Spleen (tissue), 11 donors: ENCODE measurements at regions not wholly inside any gene's neighbourhood (a gene's known extent, or its start where the extent isn't known, plus 50 kb on each side); places are given as distances from the start of the nearest gene placed in this dataset.

Experiments used
- DNase-seq: peaks from one replicate; pipeline ENCODE4 v3.0.0-alpha.2; 2020
- H3K27ac ChIP-seq, 8 donors: fragments of 200-600 bp; sonication (generic) in 7 of 8; 1 replicate in 4 of 8; 2 replicates in 4 of 8; pipeline versions ENCODE4 v1.5.0 to v1.8.0; 2016 to 2021; ENCODE audit warnings: inconsistent platforms in 4 of 8, mild to moderate bottlenecking in 4 of 8, moderate library complexity in 1 of 8
- H3K27me3 ChIP-seq, 7 donors: fragments of 200-600 bp; sonication (generic) in 6 of 7; replicated peaks in 1 of 7; 1 replicate in 4 of 7; 2 replicates in 3 of 7; pipeline versions ENCODE4 v1.5.0 to v1.8.0; 2016 to 2021; ENCODE audit warnings: inconsistent platforms in 3 of 7, mild to moderate bottlenecking in 1 of 7
- H3K36me3 ChIP-seq, 6 donors: fragments of 200-600 bp; sonication (generic) in 5 of 6; 1 replicate in 4 of 6; 2 replicates in 2 of 6; pipeline versions ENCODE4 v1.5.0 to v1.8.0; 2016 to 2021; ENCODE audit warnings: inconsistent platforms in 2 of 6
- H3K4me1 ChIP-seq, 6 donors: fragments of 200-600 bp; sonication (generic) in 5 of 6; 1 replicate in 3 of 6; 2 replicates in 3 of 6; pipeline versions ENCODE4 v1.5.0 to v1.8.0; 2016 to 2021; ENCODE audit warnings: inconsistent platforms in 3 of 6
- H3K4me3 ChIP-seq, 8 donors: fragments of 200-600 bp; sonication (generic) in 7 of 8; 1 replicate in 4 of 8; 2 replicates in 4 of 8; pipeline versions ENCODE4 v1.5.0 to v1.8.0; 2016 to 2021; ENCODE audit warnings: inconsistent platforms in 4 of 8, mild to moderate bottlenecking in 4 of 8, moderate library complexity in 2 of 8
- H3K9me3 ChIP-seq, 8 donors: fragments of 200-600 bp; sonication (generic) in 7 of 8; 1 replicate in 4 of 8; 2 replicates in 4 of 8; pipeline versions ENCODE4 v1.5.0 to v1.8.0; 2016 to 2021; ENCODE audit warnings: inconsistent platforms in 4 of 8
- CTCF ChIP-seq, 11 experiments: fragments of 200-600 bp in 7 of 11; fragments of 450-650 bp in 4 of 11; sonication (generic) in 4 of 11; IDR thresholded peaks in 8 of 11; conservative IDR thresholded peaks in 3 of 11; 1 replicate in 7 of 11; 2 replicates in 4 of 11; pipeline versions ENCODE4 v1.4.0 to v1.8.0; 2016 to 2021; ENCODE audit warnings: antibody characterized with exemption in 11 of 11, inconsistent platforms in 4 of 11, mild to moderate bottlenecking in 1 of 11
- POLR2A ChIP-seq, 3 donors: fragments of 450-650 bp; IDR thresholded peaks; one replicate each; pipeline ENCODE4 v1.5.1; 2017; ENCODE audit warnings: antibody characterized with exemption in 3 of 3, mild to moderate bottlenecking in 1 of 3
- POLR2AphosphoS5 ChIP-seq, 3 donors: sonication (generic); formaldehyde crosslinking; IDR thresholded peaks; one replicate each; pipeline ENCODE4 v1.5.1; 2017; ENCODE audit warnings: antibody characterized with exemption in 3 of 3
- WGBS, 5 donors: extraction: QIAGEN DNeasy Blood & Tissue Kit in 3 of 5; methylation state at CpG; one replicate each; pipeline versions ENCODE4 v1.1.5 to v1.1.7; 2013 to 2018; 5-methylcytosine and 5-hydroxymethylcytosine counted together
- intact Hi-C: fragments of 100-400 bp; cut with DNase I; formaldehyde crosslinking; loops from one replicate; pipeline ENCODE4 v1.15.0; 2023; ENCODE audit warnings: low total_unique reads
- donor health status: healthy with polysubstance abuse.
- donor health status: DM: no; HTN: no; CAD: no; lungs with moderate emphysema.
- donor health status: DM: no; HTN: no; CAD: no.
- donor health status: Bipolar disorder and iron deficiency.
- donor health status: healthy.
- donor health status: DM: no; HTN: no; CAD: no.
- donor health status: DM: yes; HTN: yes; CAD: no.

- Histone ChIP-seq H3K4me3 (no peak overlapping the region), H3K27ac (no peak overlapping the region), H3K4me1 (peaks cover 0 to 6% (median 0%) of the 10 kb centered on the region in 6 donors), H3K36me3 (no peaks in the 10 kb centered on the region), H3K27me3 (no peaks in the 10 kb centered on the region), H3K9me3 (peaks cover 0 to 6% (median 0%) of the 10 kb centered on the region in 8 donors)
- intact Hi-C loops = no loop called here
- WGBS, 5 donors = 92 to 98% (median 97%) methylated on average over 2 of the region's 2 CpGs
- no peak for DNase-seq
- TF ChIP-seq POLR2A (IDR thresholded peaks at IDR 0.05) (no peak), CTCF (IDR thresholded peaks at IDR 0.05 in 8 of 11, conservative IDR thresholded peaks at IDR 0.05 in 3 of 11) (no peak), POLR2AphosphoS5 (IDR thresholded peaks at IDR 0.05) (no peak)
Measured at GRCh38 chr15:92725171-92725570, 69.6 kb upstream of the FAM174B start.

GRCh38 chr15:92728266-92728665 lies 72.7 kb upstream of the FAM174B start:
- Histone ChIP-seq H3K4me1 (peaks cover 0 to 10% (median 1%) of the 10 kb centered on the region in 6 donors), H3K27me3 (no peaks in the 10 kb centered on the region), H3K27ac (no peak overlapping the region), H3K9me3 (no peaks in the 10 kb centered on the region), H3K4me3 (no peak overlapping the region), H3K36me3 (no peaks in the 10 kb centered on the region)
- TF ChIP-seq POLR2AphosphoS5 (IDR thresholded peaks at IDR 0.05) (no peak), POLR2A (IDR thresholded peaks at IDR 0.05) (no peak), CTCF (IDR thresholded peaks at IDR 0.05 in 8 of 11, conservative IDR thresholded peaks at IDR 0.05 in 3 of 11) (no peak)
- no peak for DNase-seq
- WGBS, 5 donors = 59 to 72% (median 69%) methylated on average over 4 of the region's 4 CpGs
- intact Hi-C loops = no loop called here

- intact Hi-C loops = no loop called here
- 64 to 77% (median 70%) methylated on average over 9 to 12 of the region's 12 CpGs for WGBS, 5 donors
- peak overlapping the region in 6 of 8 donors; percentile 33 to 46 (median 34) for H3K4me3 ChIP-seq
Measured at GRCh38 chr15:92733090-92733933, 77.7 kb upstream of the FAM174B start.

More at GRCh38 chr15:92733090-92733933, 77.7 kb upstream of the FAM174B start:
- no peaks in the 10 kb centered on the region for H3K36me3 ChIP-seq
- H3K27me3 ChIP-seq = peaks cover 0 to 18% (median 0%) of the 10 kb centered on the region in 7 donors
- H3K27ac ChIP-seq = peak overlapping the region in 2 of 8 donors; percentile 62 to 64
- DNase-seq = no peak
- H3K9me3 ChIP-seq = no peaks in the 10 kb centered on the region
- H3K4me1 ChIP-seq = peaks cover 0 to 21% (median 5%) of the 10 kb centered on the region in 6 donors
- TF ChIP-seq POLR2A (IDR thresholded peaks at IDR 0.05) = no peak
- TF ChIP-seq CTCF (IDR thresholded peaks at IDR 0.05 in 8 of 11, conservative IDR thresholded peaks at IDR 0.05 in 3 of 11) = no peak
- no peak for TF ChIP-seq POLR2AphosphoS5 (IDR thresholded peaks at IDR 0.05)
